ENCODE measurements at regions not wholly inside any gene's neighbourhood (a gene's known extent, or its start where the extent isn't known, plus 50 kb on each side); places are given as distances from the start of the nearest gene placed in this dataset.

GRCh38 chr10:10883737-10884136 lies 133.9 kb upstream of the CELF2 start (continued):
- TF ChIP-seq ATF3 (IDR thresholded peaks at IDR 0.05) (no peak), RAD21 (IDR thresholded peaks at IDR 0.05) (no peak), JUND (IDR thresholded peaks at IDR 0.05) (no peak)

GRCh38 chr10:10886861-10887531 lies 130.7 kb upstream of the CELF2 start:
- H3K4me1 ChIP-seq (ENCODE audit: control insufficient read depth in 4 of 4, insufficient read depth in 4 of 4, low read length in 3 of 4) = no peaks in the 10 kb centered on the region
- no peak for TF ChIP-seq TAF1 (conservative IDR thresholded peaks at IDR 0.05)
- TF ChIP-seq RAD21 (IDR thresholded peaks at IDR 0.05) = no peak
- TF ChIP-seq FOXA1 (IDR thresholded peaks at IDR 0.05) = no peak
- TF ChIP-seq EGR1 (IDR thresholded peaks at IDR 0.05; ENCODE audit: low read depth in 2 of 2) = no peak
- no peak for TF ChIP-seq REST (IDR thresholded peaks at IDR 0.05)
- TF ChIP-seq FOXA2 (IDR thresholded peaks at IDR 0.05) = no peak
- no peak for TF ChIP-seq ATF3 (IDR thresholded peaks at IDR 0.05)
- no peak for TF ChIP-seq YY1 (IDR thresholded peaks at IDR 0.05)
- TF ChIP-seq HNF4A (conservative IDR thresholded peaks at IDR 0.05) = no peak
- no peak for TF ChIP-seq RXRA (IDR thresholded peaks at IDR 0.05)
- TF ChIP-seq ZBTB33 (IDR thresholded peaks at IDR 0.05) = no peak
- no peak for TF ChIP-seq NR2F2 (IDR thresholded peaks at IDR 0.05)
- TF ChIP-seq HNF4G (IDR thresholded peaks at IDR 0.05) = no peak
- TF ChIP-seq SP1 (IDR thresholded peaks at IDR 0.05) = no peak
- TF ChIP-seq MAX (IDR thresholded peaks at IDR 0.05) = no peak
- TF ChIP-seq CTCF (IDR thresholded peaks at IDR 0.05; ENCODE audit: low read depth, low read length, missing input control) = no peak
- TF ChIP-seq JUND (IDR thresholded peaks at IDR 0.05) = no peak
- TF ChIP-seq GABPA (IDR thresholded peaks at IDR 0.05 in 1 of 2, conservative IDR thresholded peaks at IDR 0.05 in 1 of 2) = no peak
- H3K27me3 ChIP-seq (ENCODE audit: control insufficient read depth in 4 of 4, insufficient read depth in 4 of 4, low read length in 3 of 4) = no peaks in the 10 kb centered on the region
- peaks cover 0 to 4% (median 2%) of the 10 kb centered on the region in 4 donors for H3K9me3 ChIP-seq (ENCODE audit: control insufficient read depth in 4 of 4, low read length in 3 of 4)
- H3K27ac ChIP-seq (ENCODE audit: low read depth in 1 of 2, low read length in 2 of 2) = no peak overlapping the region
- DNase-seq (ENCODE audit: low spot score) = no peak
- 47% methylated on average over 9 of the region's 9 CpGs for WGBS
- no peaks in the 10 kb centered on the region for H3K36me3 ChIP-seq (ENCODE audit: control insufficient read depth in 4 of 4, insufficient read depth in 3 of 4, low read depth in 1 of 4, low read length in 3 of 4)
- no peak overlapping the region for H3K4me3 ChIP-seq (ENCODE audit: low read depth in 1 of 3, low read length in 3 of 3)
- H3K9ac ChIP-seq (ENCODE audit: low read depth in 1 of 2, low read length in 2 of 2) = no peak overlapping the region
